Lower lobe of right lung (tissue), 2 donors: ENCODE measurements at regions not wholly inside any gene's neighbourhood (a gene's known extent, or its start where the extent isn't known, plus 50 kb on each side); places are given as distances from the start of the nearest gene placed in this dataset.
"Not testable (repeated sequence)": the region's sequence is repeated elsewhere in the genome, so short reads cannot be mapped to it uniquely, and the experiment has no call there.

Experiments used
- ATAC-seq, 2 donors: fragments of 200-7000 bp; cut with Tn5 transposase; one replicate each; pipeline ENCODE4 v1.9.1; 2020 to 2022; ENCODE audit warnings: mild to moderate bottlenecking in 2 of 2, moderate library complexity in 2 of 2
- DNase-seq: peaks from one replicate; pipeline ENCODE4 v3.0.0-alpha.2; 2020
- H3K27ac ChIP-seq: fragments of 200-600 bp; one replicate; pipeline ENCODE4 v1.8.0; 2022
- H3K27me3 ChIP-seq: fragments of 200-600 bp; one replicate; pipeline ENCODE4 v1.8.0; 2022; ENCODE audit warnings: low read depth
- H3K36me3 ChIP-seq: fragments of 200-600 bp; one replicate; pipeline ENCODE4 v1.8.0; 2022; ENCODE audit warnings: mild to moderate bottlenecking
- H3K4me1 ChIP-seq: fragments of 200-600 bp; one replicate; pipeline ENCODE4 v1.8.0; 2022
- H3K4me3 ChIP-seq: fragments of 200-600 bp; one replicate; pipeline ENCODE4 v1.8.0; 2022; ENCODE audit warnings: mild to moderate bottlenecking
- H3K9me3 ChIP-seq: fragments of 200-600 bp; one replicate; pipeline ENCODE4 v1.8.0; 2022
- CTCF ChIP-seq: fragments of 200-600 bp; IDR thresholded peaks from one replicate; pipeline ENCODE4 v1.8.0; 2022; ENCODE audit warnings: antibody characterized with exemption, mild to moderate bottlenecking
- intact Hi-C: fragments of 100-400 bp; cut with DNase I; formaldehyde crosslinking; loops from one replicate; pipeline ENCODE4 v1.11.0; 2022
- donor health status: DM: no; HTN: yes; CAD: no; lungs with severe emphysema.

DNA sequence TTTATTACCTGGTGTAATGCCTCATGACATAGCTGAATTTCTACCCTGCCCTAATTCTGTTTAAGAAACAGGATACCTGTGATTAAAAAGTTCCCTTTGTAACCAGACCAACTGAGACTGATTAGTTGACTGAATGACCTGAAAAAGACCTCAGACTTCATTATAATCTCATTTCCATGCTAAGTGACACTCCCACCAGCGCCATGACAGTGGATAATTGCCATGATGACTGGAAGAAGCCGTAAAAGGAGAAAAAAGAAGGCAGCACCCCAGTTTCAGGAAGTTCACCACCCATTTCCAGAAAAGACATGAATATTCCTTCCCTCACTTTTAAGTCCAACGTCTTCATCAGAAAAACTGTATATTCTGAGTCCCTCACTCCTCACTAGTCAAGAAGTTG is 125.6 kb upstream of the HS3ST4 start:
- H3K4me1 ChIP-seq, result no peaks in the 10 kb centered on the region
- TF ChIP-seq CTCF, result no peak
- intact Hi-C loops, result no loop called here
- H3K27me3 ChIP-seq, result no peaks in the 10 kb centered on the region
- no peaks in the 10 kb centered on the region for H3K36me3 ChIP-seq
- DNase-seq, result no peak
- ATAC-seq, result no peak
- H3K4me3 ChIP-seq, result no peak overlapping the region
- H3K27ac ChIP-seq, result no peak overlapping the region
- H3K9me3 ChIP-seq, result no peaks in the 10 kb centered on the region

DNA sequence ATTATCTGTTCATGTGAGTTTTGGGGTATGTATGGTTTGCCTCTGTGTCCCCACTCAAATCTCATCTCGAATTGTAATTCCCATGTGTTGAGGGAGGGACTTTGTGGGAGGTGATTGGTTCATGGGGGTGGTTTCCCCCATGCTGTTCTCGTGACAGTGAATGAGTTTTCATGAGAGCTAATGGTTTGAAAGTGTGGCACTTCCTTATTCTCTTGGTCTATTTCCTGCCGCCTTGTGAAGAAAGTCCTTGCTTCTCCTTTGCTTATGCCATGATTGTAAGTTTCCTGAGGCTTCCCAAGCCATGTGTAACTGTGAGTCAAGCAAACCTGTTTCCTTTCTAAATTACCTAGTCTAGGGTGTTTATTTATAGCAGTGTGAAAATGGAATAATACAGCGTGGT is 128.1 kb upstream of the HS3ST4 start:
- Histone ChIP-seq H3K4me3 (no peak overlapping the region), H3K4me1 (no peaks in the 10 kb centered on the region), H3K36me3 (no peaks in the 10 kb centered on the region), H3K9me3 (no peaks in the 10 kb centered on the region), H3K27ac (no peak overlapping the region), H3K27me3 (no peaks in the 10 kb centered on the region)
- no peak for DNase-seq
- TF ChIP-seq CTCF, result no peak
- ATAC-seq, result no peak
- intact Hi-C loops, result no loop called here

DNA sequence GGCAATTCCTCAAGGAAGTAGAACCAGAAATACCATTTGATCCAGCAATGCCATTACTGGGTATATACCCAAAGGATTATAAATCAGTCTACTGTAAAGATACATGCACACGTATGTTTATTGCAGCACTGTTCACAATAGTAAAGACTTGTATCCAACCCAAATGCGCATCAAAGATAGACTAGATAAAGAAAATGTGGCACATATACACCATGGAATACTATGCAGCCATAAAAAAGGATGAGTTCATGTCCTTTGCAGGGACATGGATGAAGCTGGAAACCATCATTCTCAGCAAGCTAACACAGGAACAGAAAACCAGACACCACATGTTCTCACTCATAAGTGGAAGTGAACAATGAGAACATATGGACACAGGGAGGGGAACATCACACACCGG is 130.0 kb upstream of the HS3ST4 start:
- H3K36me3 ChIP-seq, intact Hi-C loops, H3K9me3 ChIP-seq, H3K4me3 ChIP-seq, H3K4me1 ChIP-seq, ATAC-seq, H3K27ac ChIP-seq, DNase-seq, H3K27me3 ChIP-seq: not testable (repeated sequence)

DNA sequence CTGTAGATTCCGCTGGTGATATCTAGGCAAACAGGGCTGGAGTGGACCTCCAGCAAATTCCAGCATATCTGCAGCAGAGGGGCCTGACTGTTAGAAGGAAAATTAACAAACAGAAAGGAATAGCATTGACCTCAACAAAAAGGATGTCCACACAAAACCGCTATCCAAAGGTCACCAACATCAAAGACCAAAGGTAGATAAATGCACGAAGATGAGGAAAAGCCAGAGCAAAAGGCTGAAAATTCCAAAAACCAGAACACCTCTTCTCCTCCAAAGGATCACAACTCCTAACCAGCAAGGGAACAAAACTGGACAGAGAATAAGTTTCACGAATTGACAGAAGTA is 134.8 kb upstream of the HS3ST4 start:
- H3K27ac ChIP-seq, H3K36me3 ChIP-seq, ATAC-seq, intact Hi-C loops, H3K4me3 ChIP-seq, H3K9me3 ChIP-seq, H3K4me1 ChIP-seq, H3K27me3 ChIP-seq, DNase-seq: not testable (repeated sequence)

DNA sequence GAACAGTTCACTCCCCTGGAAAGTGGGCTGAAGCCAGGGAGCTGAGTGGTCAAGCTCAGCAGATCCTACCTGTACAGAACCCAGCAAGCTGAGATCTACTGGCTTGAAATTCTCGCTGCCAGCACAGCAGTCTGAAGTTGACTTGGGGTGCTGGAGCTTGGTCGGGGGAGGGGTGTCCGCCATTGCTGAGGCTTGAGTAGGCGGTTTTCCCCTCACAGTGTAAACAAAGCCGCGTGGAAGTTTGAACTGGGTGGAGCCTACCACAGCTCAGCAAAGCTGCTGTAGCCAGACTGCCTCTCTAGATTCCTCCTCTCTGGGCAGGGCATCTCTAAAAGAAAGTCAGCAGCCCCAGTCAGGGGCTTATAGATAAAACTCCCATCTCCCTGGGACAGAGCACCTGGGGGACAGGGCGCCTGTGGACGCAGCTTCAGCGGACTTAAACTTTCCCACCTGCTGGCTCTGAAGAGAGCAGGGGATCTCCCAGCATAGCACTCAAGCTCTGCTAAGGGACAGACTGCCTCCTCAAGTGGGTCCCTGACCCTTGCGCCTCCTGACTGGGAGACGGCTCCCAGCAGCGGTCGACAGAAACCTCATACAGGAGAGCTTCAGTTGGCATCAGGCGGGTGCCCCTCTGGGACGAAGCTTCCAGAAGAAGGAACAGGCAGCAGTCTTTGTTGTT is 135.3 kb upstream of the HS3ST4 start:
- ATAC-seq, DNase-seq, intact Hi-C loops, H3K27me3 ChIP-seq, H3K4me1 ChIP-seq, H3K36me3 ChIP-seq, H3K4me3 ChIP-seq, H3K27ac ChIP-seq, H3K9me3 ChIP-seq: not testable (repeated sequence)

- no peak for ATAC-seq
These were observed 137.9 kb upstream of the HS3ST4 start for GRCh38 chr16:25553711-25554436.

More at GRCh38 chr16:25553711-25554436, 137.9 kb upstream of the HS3ST4 start:
- no peaks in the 10 kb centered on the region for H3K4me1 ChIP-seq
- no peak for DNase-seq
- no peak for TF ChIP-seq CTCF
- intact Hi-C loops, result no loop called here
- H3K36me3 ChIP-seq, result no peaks in the 10 kb centered on the region
- no peaks in the 10 kb centered on the region for H3K27me3 ChIP-seq
- H3K9me3 ChIP-seq, result no peaks in the 10 kb centered on the region
- no peak overlapping the region for H3K27ac ChIP-seq
- H3K4me3 ChIP-seq, result no peak overlapping the region
